ENCODE measurements at regions not wholly inside any gene's neighbourhood (a gene's known extent, or its start where the extent isn't known, plus 50 kb on each side); places are given as distances from the start of the nearest gene placed in this dataset.

DNA sequence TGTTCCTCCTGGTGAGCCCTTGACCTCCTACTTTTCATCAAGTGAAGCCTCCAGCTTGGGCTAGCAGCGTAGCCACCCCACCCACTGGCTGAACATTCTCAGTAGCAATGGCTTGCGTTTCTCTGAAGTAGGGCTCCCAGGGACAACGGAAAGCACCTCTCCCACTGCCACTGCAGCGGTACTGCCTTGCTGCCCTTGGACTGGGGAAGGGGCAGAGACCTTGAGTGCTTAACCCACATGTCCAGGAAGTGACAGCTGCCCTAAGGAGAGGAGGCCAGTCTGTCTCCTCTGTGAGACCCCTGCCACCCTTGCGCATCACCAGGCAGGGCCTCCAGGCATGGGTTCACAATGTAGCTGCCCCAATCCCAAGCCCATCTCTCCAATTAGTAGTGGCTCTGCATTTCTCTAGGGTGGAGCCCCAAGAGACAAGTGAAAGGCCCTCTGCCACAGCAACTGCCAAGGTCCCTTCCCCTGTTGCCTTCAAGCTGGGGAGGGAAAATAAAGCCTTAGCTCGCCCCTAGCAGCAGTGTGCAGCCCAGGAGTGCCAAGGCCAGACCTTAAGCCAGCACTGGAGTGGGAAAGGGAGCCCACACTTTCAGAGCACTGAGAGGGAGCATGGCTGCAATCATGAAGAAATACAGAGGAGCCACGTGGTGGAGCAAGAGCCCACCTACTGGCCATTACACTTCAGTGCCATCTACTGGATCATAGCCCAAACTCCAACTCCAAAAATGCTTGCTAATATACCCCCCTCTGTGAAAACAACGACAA is 175.9 kb upstream of the TRPC4 start:
- TF ChIP-seq, protein P1, sequence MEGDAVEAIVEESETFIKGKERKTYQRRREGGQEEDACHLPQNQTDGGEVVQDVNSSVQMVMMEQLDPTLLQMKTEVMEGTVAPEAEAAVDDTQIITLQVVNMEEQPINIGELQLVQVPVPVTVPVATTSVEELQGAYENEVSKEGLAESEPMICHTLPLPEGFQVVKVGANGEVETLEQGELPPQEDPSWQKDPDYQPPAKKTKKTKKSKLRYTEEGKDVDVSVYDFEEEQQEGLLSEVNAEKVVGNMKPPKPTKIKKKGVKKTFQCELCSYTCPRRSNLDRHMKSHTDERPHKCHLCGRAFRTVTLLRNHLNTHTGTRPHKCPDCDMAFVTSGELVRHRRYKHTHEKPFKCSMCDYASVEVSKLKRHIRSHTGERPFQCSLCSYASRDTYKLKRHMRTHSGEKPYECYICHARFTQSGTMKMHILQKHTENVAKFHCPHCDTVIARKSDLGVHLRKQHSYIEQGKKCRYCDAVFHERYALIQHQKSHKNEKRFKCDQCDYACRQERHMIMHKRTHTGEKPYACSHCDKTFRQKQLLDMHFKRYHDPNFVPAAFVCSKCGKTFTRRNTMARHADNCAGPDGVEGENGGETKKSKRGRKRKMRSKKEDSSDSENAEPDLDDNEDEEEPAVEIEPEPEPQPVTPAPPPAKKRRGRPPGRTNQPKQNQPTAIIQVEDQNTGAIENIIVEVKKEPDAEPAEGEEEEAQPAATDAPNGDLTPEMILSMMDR (IDR thresholded peaks at IDR 0.05): peak; percentile 13; the same call in 1 of the 2 replicates
- TF ChIP-seq, protein P2, sequence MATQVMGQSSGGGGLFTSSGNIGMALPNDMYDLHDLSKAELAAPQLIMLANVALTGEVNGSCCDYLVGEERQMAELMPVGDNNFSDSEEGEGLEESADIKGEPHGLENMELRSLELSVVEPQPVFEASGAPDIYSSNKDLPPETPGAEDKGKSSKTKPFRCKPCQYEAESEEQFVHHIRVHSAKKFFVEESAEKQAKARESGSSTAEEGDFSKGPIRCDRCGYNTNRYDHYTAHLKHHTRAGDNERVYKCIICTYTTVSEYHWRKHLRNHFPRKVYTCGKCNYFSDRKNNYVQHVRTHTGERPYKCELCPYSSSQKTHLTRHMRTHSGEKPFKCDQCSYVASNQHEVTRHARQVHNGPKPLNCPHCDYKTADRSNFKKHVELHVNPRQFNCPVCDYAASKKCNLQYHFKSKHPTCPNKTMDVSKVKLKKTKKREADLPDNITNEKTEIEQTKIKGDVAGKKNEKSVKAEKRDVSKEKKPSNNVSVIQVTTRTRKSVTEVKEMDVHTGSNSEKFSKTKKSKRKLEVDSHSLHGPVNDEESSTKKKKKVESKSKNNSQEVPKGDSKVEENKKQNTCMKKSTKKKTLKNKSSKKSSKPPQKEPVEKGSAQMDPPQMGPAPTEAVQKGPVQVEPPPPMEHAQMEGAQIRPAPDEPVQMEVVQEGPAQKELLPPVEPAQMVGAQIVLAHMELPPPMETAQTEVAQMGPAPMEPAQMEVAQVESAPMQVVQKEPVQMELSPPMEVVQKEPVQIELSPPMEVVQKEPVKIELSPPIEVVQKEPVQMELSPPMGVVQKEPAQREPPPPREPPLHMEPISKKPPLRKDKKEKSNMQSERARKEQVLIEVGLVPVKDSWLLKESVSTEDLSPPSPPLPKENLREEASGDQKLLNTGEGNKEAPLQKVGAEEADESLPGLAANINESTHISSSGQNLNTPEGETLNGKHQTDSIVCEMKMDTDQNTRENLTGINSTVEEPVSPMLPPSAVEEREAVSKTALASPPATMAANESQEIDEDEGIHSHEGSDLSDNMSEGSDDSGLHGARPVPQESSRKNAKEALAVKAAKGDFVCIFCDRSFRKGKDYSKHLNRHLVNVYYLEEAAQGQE (IDR thresholded peaks at IDR 0.05; ENCODE audit: insufficient read depth in 1 of 2, low read depth in 2 of 2, low read length in 1 of 2): no peak
